Astrocyte (in vitro differentiated cells and primary cell): ENCODE measurements at regions not wholly inside any gene's neighbourhood (a gene's known extent, or its start where the extent isn't known, plus 50 kb on each side); places are given as distances from the start of the nearest gene placed in this dataset.

Experiments
- DNase-seq: peaks from one replicate; pipeline ENCODE4 v3.0.0-alpha.2; 2010; ENCODE audit warnings: low read depth
- FAIRE-seq: peaks from 2 replicates; lab custom pipeline; 2011; peaks lifted over from hg19 to GRCh38; lab: Jason Lieb, UNC
- H2AFZ ChIP-seq: 2 replicates; pipeline ENCODE4 v1.6.0; 2012; ENCODE audit warnings: low read depth, low read length, inconsistent platforms
- H3K27ac ChIP-seq: 2 replicates; pipeline ENCODE4 v1.5.1; 2011; ENCODE audit warnings: low read depth, low read length, inconsistent platforms
- H3K27me3 ChIP-seq: 2 replicates; pipeline ENCODE4 v1.6.0; 2011; ENCODE audit warnings: low read length, inconsistent platforms; ENCODE audit not compliant: insufficient read depth
- H3K36me3 ChIP-seq: 2 replicates; pipeline ENCODE4 v1.5.1; 2011; ENCODE audit warnings: low read length, inconsistent platforms; ENCODE audit not compliant: insufficient read depth
- H3K4me1 ChIP-seq: 2 replicates; pipeline ENCODE4 v1.5.1; 2011; ENCODE audit warnings: low read length, inconsistent platforms; ENCODE audit not compliant: insufficient read depth
- H3K4me2 ChIP-seq: 2 replicates; pipeline ENCODE4 v1.6.0; 2012; ENCODE audit warnings: low read length, inconsistent platforms
- H3K4me3 ChIP-seq: 2 replicates; pipeline ENCODE4 v1.5.1; 2011; ENCODE audit warnings: low read depth, mild to moderate bottlenecking, low read length, inconsistent platforms; ENCODE audit not compliant: insufficient read depth
- H3K79me2 ChIP-seq: 2 replicates; pipeline ENCODE4 v1.6.0; 2012; ENCODE audit warnings: mild to moderate bottlenecking, low read length, inconsistent platforms; ENCODE audit not compliant: insufficient read depth
- H3K9ac ChIP-seq: 2 replicates; pipeline ENCODE4 v1.6.0; 2012; ENCODE audit warnings: mild to moderate bottlenecking, low read length, inconsistent platforms
- H3K9me3 ChIP-seq: 2 replicates; pipeline ENCODE4 v1.5.1; 2012; ENCODE audit warnings: low read depth, mild to moderate bottlenecking, low read length, inconsistent platforms; ENCODE audit not compliant: insufficient read depth
- H4K20me1 ChIP-seq: 2 replicates; pipeline ENCODE4 v1.6.0; 2012; ENCODE audit warnings: low read length, inconsistent platforms; ENCODE audit not compliant: insufficient read depth
- H3K27ac Mint-ChIP-seq: one replicate; pipeline ENCODE4 v1.8.0; 2021; ENCODE audit warnings: mild to moderate bottlenecking, mixed read lengths; ENCODE audit not compliant: unreplicated experiment
- H3K27me3 Mint-ChIP-seq: one replicate; pipeline ENCODE4 v1.8.0; 2021; ENCODE audit warnings: low read depth, mixed read lengths; ENCODE audit not compliant: unreplicated experiment
- H3K36me3 Mint-ChIP-seq: one replicate; pipeline ENCODE4 v1.8.0; 2021; ENCODE audit warnings: low read depth, mixed read lengths; ENCODE audit not compliant: unreplicated experiment
- H3K4me1 Mint-ChIP-seq: one replicate; pipeline ENCODE4 v1.8.0; 2021; ENCODE audit warnings: low read depth, mixed read lengths; ENCODE audit not compliant: unreplicated experiment
- H3K4me3 Mint-ChIP-seq: one replicate; pipeline ENCODE4 v1.8.0; 2021; ENCODE audit warnings: mild to moderate bottlenecking, moderate library complexity, mixed read lengths; ENCODE audit not compliant: unreplicated experiment
- H3K9me3 Mint-ChIP-seq: one replicate; pipeline ENCODE4 v1.8.0; 2021; ENCODE audit warnings: mild to moderate bottlenecking, mixed read lengths; ENCODE audit not compliant: unreplicated experiment
- CTCF ChIP-seq: IDR thresholded peaks from 2 replicates; pipeline ENCODE4 v1.5.1; 2011; ENCODE audit warnings: low read depth, mild to moderate bottlenecking, inconsistent platforms, low read length, moderate library complexity; ENCODE audit not compliant: insufficient read depth
- EZH2 ChIP-seq: IDR thresholded peaks from 2 replicates; pipeline ENCODE4 v1.6.1; 2012; ENCODE audit warnings: mild to moderate bottlenecking, low read length, inconsistent platforms; ENCODE audit not compliant: insufficient read depth

- no peak for TF ChIP-seq CTCF
- TF ChIP-seq EZH2, result no peak
- Histone ChIP-seq H3K9ac (no peak overlapping the region), H3K27ac (no peak overlapping the region), H3K9me3 (no peaks in the 10 kb centered on the region), H2AFZ (no peak overlapping the region), H3K4me2 (no peak overlapping the region), H3K27me3 (no peaks in the 10 kb centered on the region), H4K20me1 (no peaks in the 10 kb centered on the region), H3K36me3 (no peaks in the 10 kb centered on the region), H3K4me3 (no peak overlapping the region), H3K4me1 (no peaks in the 10 kb centered on the region), H3K79me2 (no peaks in the 10 kb centered on the region)
- no peak overlapping the region for H3K4me3 Mint-ChIP-seq
- no peak for FAIRE-seq
- no peaks in the 10 kb centered on the region for H3K9me3 Mint-ChIP-seq
- H3K27me3 Mint-ChIP-seq, result no peaks in the 10 kb centered on the region
- H3K27ac Mint-ChIP-seq, result no peak overlapping the region
- H3K36me3 Mint-ChIP-seq, result no peaks in the 10 kb centered on the region
- DNase-seq, result no peak
- H3K4me1 Mint-ChIP-seq, result no peaks in the 10 kb centered on the region
Measured at GRCh38 chr10:64130152-64130551, 609.0 kb downstream of the REEP3 start.

- Histone ChIP-seq H4K20me1 (no peaks in the 10 kb centered on the region), H3K9ac (no peak overlapping the region), H2AFZ (no peak overlapping the region), H3K4me2 (no peak overlapping the region), H3K79me2 (no peaks in the 10 kb centered on the region), H3K4me3 (no peak overlapping the region), H3K9me3 (no peaks in the 10 kb centered on the region), H3K27ac (no peak overlapping the region), H3K4me1 (no peaks in the 10 kb centered on the region), H3K36me3 (no peaks in the 10 kb centered on the region), H3K27me3 (no peaks in the 10 kb centered on the region)
- TF ChIP-seq CTCF (no peak), EZH2 (no peak)
- H3K4me3 Mint-ChIP-seq, result no peak overlapping the region
- no peaks in the 10 kb centered on the region for H3K36me3 Mint-ChIP-seq
- H3K27ac Mint-ChIP-seq, result no peak overlapping the region
- DNase-seq, result no peak
- H3K27me3 Mint-ChIP-seq, result no peaks in the 10 kb centered on the region
- no peaks in the 10 kb centered on the region for H3K4me1 Mint-ChIP-seq
- no peak for FAIRE-seq
- H3K9me3 Mint-ChIP-seq, result no peaks in the 10 kb centered on the region
Measured at GRCh38 chr10:64134676-64135075, 613.5 kb downstream of the REEP3 start.

GRCh38 chr10:64142395-64142794 lies 621.2 kb downstream of the REEP3 start:
- H2AFZ ChIP-seq, result no peak overlapping the region
- H3K27me3 ChIP-seq, result no peaks in the 10 kb centered on the region
- H3K79me2 ChIP-seq, result no peaks in the 10 kb centered on the region
- H3K4me1 ChIP-seq, result no peaks in the 10 kb centered on the region
- H4K20me1 ChIP-seq, result no peaks in the 10 kb centered on the region
- TF ChIP-seq CTCF (no peak), EZH2 (no peak)
- Mint-ChIP-seq H3K4me1 (no peaks in the 10 kb centered on the region), H3K36me3 (no peaks in the 10 kb centered on the region), H3K27ac (no peak overlapping the region), H3K9me3 (peaks cover 2% of the 10 kb centered on the region), H3K4me3 (no peak overlapping the region), H3K27me3 (no peaks in the 10 kb centered on the region)
- no peaks in the 10 kb centered on the region for H3K36me3 ChIP-seq
- H3K9me3 ChIP-seq, result no peaks in the 10 kb centered on the region
- no peak overlapping the region for H3K4me2 ChIP-seq
- DNase-seq, result no peak
- no peak overlapping the region for H3K27ac ChIP-seq
- H3K9ac ChIP-seq, result no peak overlapping the region
- no peak for FAIRE-seq
- H3K4me3 ChIP-seq, result no peak overlapping the region
